ENCODE measurements at regions not wholly inside any gene's neighbourhood (a gene's known extent, or its start where the extent isn't known, plus 50 kb on each side); places are given as distances from the start of the nearest gene placed in this dataset.

GRCh38 chr11:134757633-134758032, 345.6 kb upstream of the B3GAT1 start:
- no peak for DNase-seq

- DNase-seq: no peak
These were observed 344.9 kb upstream of the B3GAT1 start for GRCh38 chr11:134756811-134757540.

- no peak for DNase-seq
These were observed 343.5 kb upstream of the B3GAT1 start for GRCh38 chr11:134755535-134755934.

- DNase-seq: no peak
These were observed 342.6 kb upstream of the B3GAT1 start for GRCh38 chr11:134754521-134755198.

GRCh38 chr11:134753771-134754520, 341.9 kb upstream of the B3GAT1 start:
- DNase-seq: no peak

DNA sequence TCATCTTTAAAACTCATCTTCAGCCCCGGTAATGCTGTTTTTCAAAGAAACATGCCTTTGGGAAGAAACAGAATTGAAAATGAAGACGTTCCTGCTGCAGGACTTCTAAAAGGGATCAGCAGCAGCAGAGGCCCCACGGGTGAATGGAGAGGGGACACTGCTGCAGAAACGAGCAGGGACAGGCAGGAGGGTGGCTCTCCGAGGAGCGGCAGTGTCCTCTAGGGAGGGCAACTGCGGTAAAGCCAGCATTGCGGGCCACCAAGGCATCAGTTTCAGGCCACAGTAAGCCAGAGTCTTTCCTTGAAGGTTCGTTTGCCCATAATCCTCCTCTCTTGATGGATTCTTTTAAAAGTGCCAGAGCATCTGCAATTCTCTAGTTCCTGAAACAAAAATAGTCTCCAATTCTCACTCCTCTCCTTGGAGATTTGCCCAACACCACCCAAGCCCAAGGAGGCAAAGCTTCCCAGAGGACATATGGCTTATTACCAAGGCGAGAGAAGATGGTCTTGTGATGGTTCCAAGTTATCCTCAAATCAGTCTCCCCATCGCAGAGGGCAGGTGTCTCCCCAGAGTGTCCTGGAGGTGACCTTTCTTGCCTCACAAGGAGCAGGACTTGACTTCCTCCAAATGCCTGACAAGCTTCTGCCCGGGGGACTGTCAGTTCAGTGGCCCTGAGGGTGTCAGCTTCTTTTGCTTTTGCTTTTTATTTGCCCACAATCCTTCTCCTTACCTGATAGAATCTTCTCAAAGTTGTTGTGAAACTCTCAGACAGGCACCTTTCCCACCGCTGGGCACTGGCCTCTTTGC, 341.1 kb upstream of the B3GAT1 start:
- no peak for DNase-seq

- no peak for DNase-seq
These were observed 340.5 kb upstream of the B3GAT1 start for GRCh38 chr11:134752526-134752925.

DNA sequence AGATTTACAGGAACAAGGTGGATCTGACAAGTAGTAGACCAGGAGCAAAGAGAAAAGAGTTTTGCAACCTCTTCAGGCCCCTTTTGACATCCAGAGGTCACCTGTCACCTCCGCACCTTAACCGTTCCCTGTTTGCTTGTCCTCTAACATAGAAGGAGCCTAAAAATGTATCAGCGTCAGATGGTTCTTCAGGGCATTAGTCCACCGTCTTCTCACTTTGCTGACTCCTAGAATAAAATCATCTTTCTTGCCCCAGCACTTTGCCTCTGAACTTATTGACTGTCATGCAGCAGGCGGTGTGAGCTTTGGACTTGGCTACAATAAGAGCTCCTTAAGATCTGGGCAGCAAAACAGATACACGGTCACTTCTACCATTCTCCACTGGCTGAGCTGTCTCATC, 339.7 kb upstream of the B3GAT1 start:
- DNase-seq: no peak

GRCh38 chr11:134751031-134751585, 339.1 kb upstream of the B3GAT1 start:
- DNase-seq: no peak

DNA sequence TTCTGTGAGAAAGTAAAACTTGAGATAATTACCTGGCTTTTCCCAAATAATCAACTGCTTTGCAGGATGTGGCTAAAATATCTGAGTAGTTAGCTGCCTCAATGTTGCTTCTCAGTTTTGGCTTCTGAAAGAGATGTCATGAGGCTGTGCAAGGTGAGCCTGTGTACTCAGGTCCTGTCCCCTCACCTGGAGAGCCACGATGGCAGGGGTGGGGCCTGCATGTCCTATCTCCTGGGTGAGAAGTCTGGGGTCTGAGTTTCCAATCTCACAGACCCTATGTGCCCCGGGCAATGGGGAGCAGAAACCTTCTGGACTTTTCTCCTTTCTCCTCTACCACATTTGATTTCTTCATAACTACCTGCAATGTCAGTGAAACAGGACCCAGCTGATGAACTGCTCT, 338.6 kb upstream of the B3GAT1 start:
- DNase-seq: no peak

GRCh38 chr11:134749040-134749839, 337.2 kb upstream of the B3GAT1 start:
- DNase-seq: no peak

DNA sequence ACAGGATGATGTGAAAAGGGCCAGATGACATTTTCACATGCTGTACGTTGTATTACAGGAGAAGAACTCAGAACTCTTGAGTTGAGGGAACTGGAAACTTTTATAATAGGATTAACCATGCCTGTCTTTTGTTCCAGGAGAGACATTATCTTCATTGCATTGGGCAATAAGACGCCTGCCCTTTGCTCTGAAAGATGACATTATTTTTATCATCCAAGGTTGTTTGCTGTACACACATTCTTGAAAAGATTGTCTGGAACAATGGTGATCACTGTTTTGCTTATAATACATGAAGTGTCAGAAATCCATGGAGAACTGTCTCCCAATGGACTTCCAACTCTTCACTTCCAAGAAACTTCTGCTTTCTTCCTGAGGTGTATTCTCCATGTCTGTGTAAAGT, 334.6 kb upstream of the B3GAT1 start:
- DNase-seq: no peak

DNA sequence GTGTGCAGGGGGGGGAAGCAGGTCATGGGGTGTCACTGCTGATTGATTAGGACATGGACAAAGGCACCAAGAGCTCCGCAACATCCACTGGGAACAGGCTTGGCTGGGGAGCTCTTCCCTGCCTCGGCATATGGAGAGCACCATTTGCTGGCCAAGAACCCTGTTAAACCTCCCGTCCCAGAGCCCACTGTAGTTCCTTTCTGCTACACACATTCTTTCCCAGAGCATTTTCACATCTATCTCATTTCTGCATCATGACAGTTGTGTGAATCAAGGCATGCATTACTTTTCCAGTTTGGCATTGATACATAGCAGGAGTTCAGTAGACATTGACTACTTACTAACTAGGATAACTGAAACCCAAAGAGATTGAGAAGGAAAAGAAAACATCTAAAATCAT, 333.4 kb upstream of the B3GAT1 start:
- DNase-seq: no peak

GRCh38 chr11:134743820-134744195, 331.8 kb upstream of the B3GAT1 start:
- no peak for DNase-seq

DNA sequence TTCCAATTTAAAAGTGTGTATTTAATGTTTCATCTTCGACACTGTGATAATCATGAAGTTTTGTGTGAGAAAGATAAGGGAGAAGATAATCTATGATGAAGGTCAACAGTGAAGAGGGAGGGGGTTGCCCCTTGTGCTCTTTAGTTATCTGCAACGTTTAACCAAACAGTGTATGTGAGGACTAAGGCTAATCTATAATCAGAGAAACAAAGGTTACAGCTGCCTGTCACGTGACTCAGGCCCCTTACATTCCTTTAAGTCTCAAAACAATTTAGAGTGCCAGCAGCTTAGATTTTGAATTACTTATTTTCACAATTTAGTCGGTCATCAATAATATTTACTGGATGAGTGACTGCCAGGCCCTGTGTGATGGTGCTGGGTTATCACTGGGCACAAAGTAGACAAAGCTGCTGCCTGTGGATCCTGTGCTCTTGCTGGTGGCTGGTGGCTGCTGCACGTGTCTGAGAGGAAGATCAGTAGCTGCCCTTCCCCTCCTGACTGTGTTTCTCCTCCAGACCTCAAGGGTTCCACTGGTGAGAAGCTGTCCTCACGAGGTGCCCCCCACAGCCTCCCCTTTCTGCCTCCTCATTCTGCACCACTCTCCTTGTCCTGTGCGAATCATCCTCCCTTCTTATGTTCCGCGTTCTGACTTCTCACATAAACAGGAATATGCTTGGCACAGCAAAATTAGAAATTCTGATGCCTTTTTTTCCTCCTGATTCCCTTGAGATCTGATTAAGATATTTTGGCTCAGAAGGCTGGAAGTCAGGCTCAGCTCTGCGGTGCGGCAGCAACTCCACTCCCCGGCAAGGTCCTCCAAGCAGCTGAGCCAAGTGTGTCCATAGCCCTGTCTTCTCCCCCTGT, 331.1 kb upstream of the B3GAT1 start:
- DNase-seq: no peak

GRCh38 chr11:134742224-134742612, 330.2 kb upstream of the B3GAT1 start:
- DNase-seq: no peak

GRCh38 chr11:134741453-134742223, 329.6 kb upstream of the B3GAT1 start:
- DNase-seq: no peak

DNA sequence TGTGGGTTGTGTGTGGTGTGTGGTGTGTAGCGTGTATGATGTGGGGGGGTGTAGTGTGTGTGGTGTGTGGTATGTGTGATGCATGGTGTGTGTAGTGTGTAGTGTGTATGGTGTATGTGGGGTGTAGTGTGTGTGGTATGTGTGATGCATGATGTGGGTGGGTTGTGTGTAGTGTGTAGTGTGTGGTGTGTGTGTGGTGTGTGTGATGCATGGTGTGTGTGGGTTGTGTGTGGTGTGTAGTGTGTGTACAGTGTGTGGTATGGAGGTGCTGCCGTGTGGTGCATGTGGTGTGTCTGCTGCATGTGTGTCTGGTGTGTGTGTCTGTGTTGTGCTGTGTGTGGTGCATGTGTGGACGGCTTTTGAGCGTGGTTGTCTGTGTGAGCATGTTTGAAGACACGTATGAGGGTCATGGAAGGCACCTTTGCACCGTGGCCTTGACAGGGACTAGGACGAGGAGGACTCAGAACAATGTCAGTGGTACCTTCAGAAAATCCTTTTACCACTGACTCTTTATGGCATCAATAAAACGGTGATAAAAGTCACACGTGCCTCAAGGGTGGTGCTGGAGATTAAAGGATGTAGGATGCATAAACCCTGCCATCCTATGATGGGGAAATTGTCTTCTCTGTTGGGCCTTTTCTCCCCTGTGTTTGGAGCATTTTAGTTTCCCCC, 328.7 kb upstream of the B3GAT1 start:
- DNase-seq: no peak

DNA sequence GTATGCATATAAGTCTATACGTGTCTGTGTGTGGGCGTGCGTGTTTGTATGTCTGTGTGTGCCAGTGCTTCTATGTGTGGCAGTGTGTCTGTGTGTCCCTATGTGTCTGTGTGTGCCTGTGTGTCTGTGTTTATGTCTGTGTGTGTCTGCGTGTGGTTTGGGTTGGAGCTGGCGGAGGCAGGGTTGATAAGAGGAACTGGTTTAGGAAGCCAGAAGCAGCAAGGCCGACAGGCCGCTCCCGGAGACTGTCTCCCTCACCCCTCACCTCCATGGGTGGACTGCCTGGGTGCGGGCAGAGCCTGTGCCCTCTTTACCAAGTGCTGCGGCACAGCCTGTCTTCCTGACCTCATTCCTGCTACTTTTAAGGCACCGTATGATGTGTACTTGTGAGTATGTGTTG, 327.1 kb upstream of the B3GAT1 start:
- no peak for DNase-seq

All from central memory CD4-positive, alpha-beta T cell (primary cell).